ENCODE measurements at regions not wholly inside any gene's neighbourhood (a gene's known extent, or its start where the extent isn't known, plus 50 kb on each side); places are given as distances from the start of the nearest gene placed in this dataset.

DNA sequence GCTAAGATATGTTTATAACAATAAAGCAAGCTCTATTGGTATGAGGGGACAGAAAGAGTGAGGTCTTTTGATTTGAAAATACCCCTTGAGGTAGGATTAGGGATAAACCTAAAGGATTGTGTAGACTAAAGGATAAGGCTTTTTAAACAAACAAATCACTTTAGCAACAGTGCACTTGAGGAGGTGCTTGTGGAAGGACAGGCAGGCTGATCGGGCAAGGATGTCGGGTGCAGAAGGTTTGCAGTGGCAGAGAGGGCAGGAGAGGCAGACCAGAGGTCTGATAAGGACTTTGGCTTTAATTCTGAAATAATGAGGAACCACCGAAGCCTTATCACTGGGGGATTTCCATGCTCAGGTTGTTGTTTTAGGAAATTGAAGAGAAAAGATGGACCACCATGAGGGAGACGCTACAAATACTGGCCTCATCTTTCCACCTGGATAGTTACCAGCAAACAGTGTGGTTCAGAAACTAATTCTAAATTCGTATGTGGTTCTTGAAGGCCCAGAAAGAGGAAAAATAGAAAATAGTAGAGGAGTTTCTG lies 119.5 kb upstream of the KLF6 start:
- TF ChIP-seq, protein P1, sequence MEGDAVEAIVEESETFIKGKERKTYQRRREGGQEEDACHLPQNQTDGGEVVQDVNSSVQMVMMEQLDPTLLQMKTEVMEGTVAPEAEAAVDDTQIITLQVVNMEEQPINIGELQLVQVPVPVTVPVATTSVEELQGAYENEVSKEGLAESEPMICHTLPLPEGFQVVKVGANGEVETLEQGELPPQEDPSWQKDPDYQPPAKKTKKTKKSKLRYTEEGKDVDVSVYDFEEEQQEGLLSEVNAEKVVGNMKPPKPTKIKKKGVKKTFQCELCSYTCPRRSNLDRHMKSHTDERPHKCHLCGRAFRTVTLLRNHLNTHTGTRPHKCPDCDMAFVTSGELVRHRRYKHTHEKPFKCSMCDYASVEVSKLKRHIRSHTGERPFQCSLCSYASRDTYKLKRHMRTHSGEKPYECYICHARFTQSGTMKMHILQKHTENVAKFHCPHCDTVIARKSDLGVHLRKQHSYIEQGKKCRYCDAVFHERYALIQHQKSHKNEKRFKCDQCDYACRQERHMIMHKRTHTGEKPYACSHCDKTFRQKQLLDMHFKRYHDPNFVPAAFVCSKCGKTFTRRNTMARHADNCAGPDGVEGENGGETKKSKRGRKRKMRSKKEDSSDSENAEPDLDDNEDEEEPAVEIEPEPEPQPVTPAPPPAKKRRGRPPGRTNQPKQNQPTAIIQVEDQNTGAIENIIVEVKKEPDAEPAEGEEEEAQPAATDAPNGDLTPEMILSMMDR (IDR thresholded peaks at IDR 0.05; ENCODE audit: insufficient read depth, low read length): no peak
- TF ChIP-seq, protein P2, sequence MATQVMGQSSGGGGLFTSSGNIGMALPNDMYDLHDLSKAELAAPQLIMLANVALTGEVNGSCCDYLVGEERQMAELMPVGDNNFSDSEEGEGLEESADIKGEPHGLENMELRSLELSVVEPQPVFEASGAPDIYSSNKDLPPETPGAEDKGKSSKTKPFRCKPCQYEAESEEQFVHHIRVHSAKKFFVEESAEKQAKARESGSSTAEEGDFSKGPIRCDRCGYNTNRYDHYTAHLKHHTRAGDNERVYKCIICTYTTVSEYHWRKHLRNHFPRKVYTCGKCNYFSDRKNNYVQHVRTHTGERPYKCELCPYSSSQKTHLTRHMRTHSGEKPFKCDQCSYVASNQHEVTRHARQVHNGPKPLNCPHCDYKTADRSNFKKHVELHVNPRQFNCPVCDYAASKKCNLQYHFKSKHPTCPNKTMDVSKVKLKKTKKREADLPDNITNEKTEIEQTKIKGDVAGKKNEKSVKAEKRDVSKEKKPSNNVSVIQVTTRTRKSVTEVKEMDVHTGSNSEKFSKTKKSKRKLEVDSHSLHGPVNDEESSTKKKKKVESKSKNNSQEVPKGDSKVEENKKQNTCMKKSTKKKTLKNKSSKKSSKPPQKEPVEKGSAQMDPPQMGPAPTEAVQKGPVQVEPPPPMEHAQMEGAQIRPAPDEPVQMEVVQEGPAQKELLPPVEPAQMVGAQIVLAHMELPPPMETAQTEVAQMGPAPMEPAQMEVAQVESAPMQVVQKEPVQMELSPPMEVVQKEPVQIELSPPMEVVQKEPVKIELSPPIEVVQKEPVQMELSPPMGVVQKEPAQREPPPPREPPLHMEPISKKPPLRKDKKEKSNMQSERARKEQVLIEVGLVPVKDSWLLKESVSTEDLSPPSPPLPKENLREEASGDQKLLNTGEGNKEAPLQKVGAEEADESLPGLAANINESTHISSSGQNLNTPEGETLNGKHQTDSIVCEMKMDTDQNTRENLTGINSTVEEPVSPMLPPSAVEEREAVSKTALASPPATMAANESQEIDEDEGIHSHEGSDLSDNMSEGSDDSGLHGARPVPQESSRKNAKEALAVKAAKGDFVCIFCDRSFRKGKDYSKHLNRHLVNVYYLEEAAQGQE (IDR thresholded peaks at IDR 0.05; ENCODE audit: insufficient replicate concordance, low read depth): no peak
- TF ChIP-seq POLR2AphosphoS5 (IDR thresholded peaks at IDR 0.05; ENCODE audit: low read depth) (no peak), GABPA (IDR thresholded peaks at IDR 0.05; ENCODE audit: low read depth) (no peak)
